ENCODE measurements at regions not wholly inside any gene's neighbourhood (a gene's known extent, or its start where the extent isn't known, plus 50 kb on each side); places are given as distances from the start of the nearest gene placed in this dataset.
A peak's percentile ranks its signal among the peaks of the same experiment; 100 is the strongest.

GRCh38 chr9:18167733-18168132 lies 306.2 kb upstream of the ADAMTSL1 start:
- no peak for DNase-seq

GRCh38 chr9:18173923-18174322 lies 300.0 kb upstream of the ADAMTSL1 start:
- DNase-seq = no peak

- no peak for DNase-seq
Measured at GRCh38 chr9:18182636-18183035, 291.3 kb upstream of the ADAMTSL1 start.

GRCh38 chr9:18183974-18184373 lies 290.0 kb upstream of the ADAMTSL1 start:
- DNase-seq = no peak

GRCh38 chr9:18184401-18184800 lies 289.6 kb upstream of the ADAMTSL1 start:
- no peak for DNase-seq

- no peak for DNase-seq
Measured at GRCh38 chr9:18185196-18185595, 288.8 kb upstream of the ADAMTSL1 start.

- DNase-seq = no peak
Measured at GRCh38 chr9:18188971-18189370, 285.0 kb upstream of the ADAMTSL1 start.

GRCh38 chr9:18189871-18190670 lies 283.9 kb upstream of the ADAMTSL1 start:
- DNase-seq = peak; percentile 49

GRCh38 chr9:18190671-18191374 lies 283.1 kb upstream of the ADAMTSL1 start:
- no peak for DNase-seq

GRCh38 chr9:18194316-18194715 lies 279.6 kb upstream of the ADAMTSL1 start:
- no peak for DNase-seq

GRCh38 chr9:18195223-18195622 lies 278.7 kb upstream of the ADAMTSL1 start:
- no peak for DNase-seq

- DNase-seq = no peak
Measured at GRCh38 chr9:18202924-18203323, 271.0 kb upstream of the ADAMTSL1 start.

- DNase-seq = no peak
Measured at GRCh38 chr9:18207735-18208134, 266.2 kb upstream of the ADAMTSL1 start.

GRCh38 chr9:18208166-18209059 lies 265.5 kb upstream of the ADAMTSL1 start:
- peak; percentile 14 for DNase-seq

- DNase-seq = no peak
Measured at GRCh38 chr9:18215626-18216025, 258.3 kb upstream of the ADAMTSL1 start.

GRCh38 chr9:18216376-18216775 lies 257.6 kb upstream of the ADAMTSL1 start:
- DNase-seq = no peak

- no peak for DNase-seq
Measured at GRCh38 chr9:18228101-18228500, 245.9 kb upstream of the ADAMTSL1 start.

GRCh38 chr9:18229992-18230676 lies 243.8 kb upstream of the ADAMTSL1 start:
- DNase-seq = no peak

GRCh38 chr9:18233311-18233710 lies 240.6 kb upstream of the ADAMTSL1 start:
- no peak for DNase-seq

GRCh38 chr9:18233776-18234445 lies 240.0 kb upstream of the ADAMTSL1 start:
- no peak for DNase-seq

- DNase-seq = no peak
Measured at GRCh38 chr9:18235181-18235908, 238.6 kb upstream of the ADAMTSL1 start.
